NOMO-1 (cell line): ENCODE measurements at regions not wholly inside any gene's neighbourhood (a gene's known extent, or its start where the extent isn't known, plus 50 kb on each side); places are given as distances from the start of the nearest gene placed in this dataset.

Experiments used
- DNase-seq, 2 experiments: peaks; one replicate each; lab custom pipeline; 2025; ENCODE audit not compliant: unreplicated experiment in 2 of 2; lab: John Stamatoyannopoulos, UW

DNA sequence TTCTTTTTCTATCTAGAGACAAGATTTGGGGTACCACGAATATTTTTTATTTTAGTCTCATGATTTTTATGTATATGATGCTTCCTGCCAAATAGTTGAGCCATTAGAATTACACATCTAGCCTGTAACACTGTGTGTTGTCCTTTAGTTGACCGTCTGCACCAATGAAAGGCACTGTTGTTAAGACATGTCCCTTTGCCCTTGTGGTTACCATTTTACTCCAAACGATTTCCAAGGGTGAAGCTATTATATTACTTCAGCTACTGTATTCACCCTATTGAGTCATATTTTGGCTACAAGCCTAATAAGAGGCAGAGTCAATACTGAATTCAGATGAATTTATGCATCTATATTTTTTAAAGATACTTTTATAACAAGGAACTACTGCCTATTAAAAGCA is 207.6 kb downstream of the CETN3 start:
- no peak for DNase-seq

DNA sequence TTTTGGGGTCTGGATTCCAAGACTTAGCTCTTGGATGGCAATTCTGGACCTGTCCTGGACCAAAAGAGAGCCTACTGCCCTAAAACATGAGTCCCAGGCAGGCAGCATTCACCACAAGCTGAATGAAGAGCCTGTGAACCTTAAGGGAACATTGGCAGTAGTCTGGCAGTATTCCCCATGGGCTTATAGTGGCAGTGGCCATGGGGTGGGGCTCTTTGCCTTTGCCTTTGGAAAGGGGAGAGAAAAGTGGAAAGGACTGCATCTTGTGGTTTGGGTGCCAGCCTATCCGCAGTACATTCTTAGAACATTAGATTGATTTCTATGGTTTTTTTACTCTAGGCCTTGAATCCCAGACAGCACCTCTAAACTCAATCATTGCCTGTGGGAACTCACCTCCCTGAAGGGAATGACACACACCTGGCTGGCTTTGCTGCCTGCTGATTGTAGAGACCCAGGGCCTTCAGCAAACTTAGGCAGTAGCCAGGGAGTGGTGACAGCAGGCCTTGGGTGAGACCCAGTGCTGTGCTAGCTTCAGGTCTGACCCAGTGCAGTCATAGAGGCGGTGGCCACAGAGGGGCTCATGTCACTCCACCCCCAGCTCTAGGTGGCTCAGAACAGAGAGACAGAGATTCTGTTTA is 216.3 kb downstream of the CETN3 start:
- no peak for DNase-seq

DNA sequence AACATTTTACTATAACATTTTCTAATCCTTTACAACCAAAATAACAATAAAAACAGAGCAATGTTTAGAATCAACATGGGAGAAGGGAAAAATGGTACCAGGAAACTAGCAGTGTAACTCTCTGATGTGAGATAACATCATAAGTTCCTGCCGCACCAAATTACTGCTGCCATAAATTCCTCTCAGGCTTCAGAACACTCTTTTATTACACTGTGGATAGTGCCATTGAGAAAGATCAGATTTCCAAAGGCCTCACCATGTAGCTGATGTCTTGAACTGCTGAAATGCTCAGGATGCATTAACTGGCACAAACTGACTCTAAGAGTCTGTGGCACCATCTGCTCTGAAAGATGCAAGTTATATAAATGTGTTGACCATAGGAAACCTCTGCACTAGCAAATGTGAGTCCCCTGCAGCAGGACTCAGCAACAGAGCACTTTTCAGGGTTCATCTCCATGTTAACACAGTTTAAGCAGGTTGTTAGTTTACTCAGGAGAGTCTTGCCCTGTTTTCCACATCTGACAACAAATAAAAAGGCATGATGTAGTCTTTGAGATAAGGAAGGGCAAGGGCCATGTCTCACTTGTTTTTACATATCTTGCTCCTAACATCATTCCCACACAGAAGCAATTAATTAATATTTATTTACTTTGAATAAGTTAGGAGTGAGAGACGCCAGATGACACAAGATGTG is 218.1 kb downstream of the CETN3 start:
- DNase-seq = no peak

DNA sequence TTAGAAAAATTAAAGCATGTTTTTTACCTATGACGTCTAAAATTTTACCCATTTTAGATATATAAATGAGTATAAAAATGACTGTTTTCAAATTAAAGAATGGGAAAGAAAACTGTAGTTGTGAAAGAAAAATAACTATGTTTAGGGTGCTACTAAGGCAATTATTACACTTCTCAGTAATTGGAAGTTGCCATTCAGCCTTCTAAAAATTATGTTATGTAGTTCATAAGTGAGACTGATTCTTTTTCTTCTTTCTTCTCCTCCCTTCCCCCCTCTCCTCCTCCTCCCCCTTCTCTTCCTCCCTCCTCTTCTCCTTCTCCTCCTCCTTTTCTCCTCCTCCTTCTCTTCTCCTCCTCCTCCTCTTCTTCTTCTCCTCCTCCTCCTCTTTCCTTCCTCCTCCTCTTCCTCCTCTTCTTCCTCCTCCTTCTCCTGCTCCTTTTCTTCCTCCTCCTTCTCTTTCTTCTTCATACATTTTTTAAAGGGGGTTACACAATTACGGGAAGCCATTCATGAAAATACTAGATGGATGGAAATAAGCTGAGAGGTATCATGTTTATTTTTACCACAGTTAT is 223.6 kb downstream of the CETN3 start:
- DNase-seq = no peak

DNA sequence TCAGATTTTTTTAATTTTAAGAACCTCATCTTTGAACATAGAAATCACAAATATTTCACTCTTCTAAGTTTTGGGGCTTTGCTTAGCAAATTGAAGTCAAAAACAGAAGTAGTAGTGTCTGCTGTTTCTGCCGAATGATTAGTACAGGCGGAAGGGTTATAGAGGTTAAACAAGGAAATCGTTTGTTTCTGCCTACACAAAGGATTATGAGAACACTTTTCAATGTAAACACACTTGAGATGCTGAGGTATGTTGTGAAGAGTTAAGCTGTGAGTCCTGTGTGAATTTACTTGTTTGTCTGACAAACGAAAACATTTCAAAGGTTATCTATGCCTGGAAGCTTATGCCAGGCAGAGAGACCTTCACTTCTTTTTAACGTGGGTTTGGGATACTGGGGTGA is 224.8 kb downstream of the CETN3 start:
- no peak for DNase-seq

DNA sequence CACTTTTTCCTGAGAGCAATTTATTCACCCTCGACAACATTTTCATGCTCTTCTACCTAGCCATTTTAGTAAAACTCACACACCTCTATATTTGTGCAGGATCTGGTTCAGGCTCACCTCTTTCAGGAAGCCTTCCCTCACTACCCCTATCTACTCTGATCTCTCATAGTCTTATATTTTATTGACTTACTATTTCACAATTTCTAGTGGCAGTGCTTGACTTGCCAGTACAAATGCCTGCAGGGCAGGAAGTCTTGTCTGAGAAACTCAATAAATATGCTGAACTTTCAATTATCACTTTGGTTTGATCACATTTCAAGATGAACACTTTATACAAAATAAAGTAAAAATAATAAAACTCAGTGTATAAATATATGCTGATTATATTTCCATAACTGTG is 226.8 kb downstream of the CETN3 start:
- no peak for DNase-seq

DNA sequence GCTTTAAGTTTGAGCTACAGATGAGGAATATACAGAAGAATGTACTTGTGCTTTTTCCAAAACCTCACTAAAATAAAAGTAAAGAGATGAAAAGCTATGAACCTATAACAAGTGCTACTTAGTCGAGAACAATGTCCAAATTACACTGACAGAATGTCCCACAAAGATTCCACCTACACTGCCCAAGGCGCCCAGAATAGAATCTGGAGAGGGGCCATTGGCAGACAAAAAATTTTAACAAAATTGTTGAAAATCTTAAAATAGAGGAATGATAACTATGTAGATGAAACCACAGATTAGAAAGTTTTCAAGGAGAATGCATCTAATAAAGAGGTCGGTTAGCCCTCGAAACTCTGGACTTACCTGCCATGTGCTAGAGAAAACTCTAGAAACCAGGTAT is 235.3 kb downstream of the CETN3 start:
- DNase-seq = no peak

DNA sequence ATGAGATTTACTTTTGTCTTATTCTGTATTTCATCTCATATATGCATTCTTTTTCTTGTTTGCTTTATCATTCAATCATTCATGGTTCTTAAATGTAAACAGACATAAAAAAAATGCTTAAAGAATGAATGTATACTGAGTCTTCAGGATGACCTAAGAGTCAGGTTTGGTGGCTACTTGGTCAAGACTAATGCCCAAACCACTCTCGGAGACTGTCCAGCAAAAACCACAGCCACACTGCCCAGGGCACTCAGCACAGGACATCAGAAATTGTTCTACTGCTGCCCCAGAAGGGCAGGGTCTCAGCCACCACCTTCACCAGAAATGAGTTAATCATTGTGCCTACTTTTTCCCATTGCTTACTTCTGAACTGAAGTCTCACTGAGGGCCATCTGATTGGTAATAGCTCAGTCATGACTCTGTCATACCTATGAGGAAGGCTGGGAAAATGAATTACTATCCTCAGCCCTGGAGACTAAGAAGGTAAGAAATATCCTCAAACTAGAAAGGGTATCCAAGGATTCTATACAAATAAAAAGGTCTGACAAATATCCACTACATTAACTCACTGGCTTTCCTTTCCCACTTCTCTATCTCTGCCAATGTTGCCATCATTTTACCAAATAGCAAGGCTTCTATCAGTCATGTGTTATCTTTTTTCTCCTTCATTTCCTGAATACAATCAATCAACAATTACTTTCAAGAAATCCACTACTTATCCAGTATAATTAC is 236.1 kb downstream of the CETN3 start:
- DNase-seq = no peak

DNA sequence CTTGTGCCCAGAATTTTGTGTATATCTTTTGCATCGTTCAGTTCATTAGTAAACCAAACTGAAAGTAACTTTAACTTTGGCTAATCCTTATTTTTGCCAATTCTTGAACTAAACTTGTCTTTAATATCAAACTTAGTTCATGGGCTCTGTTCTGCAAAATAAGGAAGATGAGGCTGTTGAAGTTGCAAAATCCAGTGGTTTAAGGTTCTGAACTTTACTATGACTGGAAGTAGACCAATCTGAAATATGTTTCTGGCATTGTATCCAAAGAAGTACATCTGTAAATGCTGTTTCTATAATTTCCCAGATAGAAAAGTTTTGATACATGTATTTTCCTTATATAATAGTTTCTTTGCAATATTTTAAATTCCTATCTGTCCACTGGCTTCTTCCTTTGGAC is 238.1 kb downstream of the CETN3 start:
- peak in 1 of 2 experiments; percentile 25 for DNase-seq

DNA sequence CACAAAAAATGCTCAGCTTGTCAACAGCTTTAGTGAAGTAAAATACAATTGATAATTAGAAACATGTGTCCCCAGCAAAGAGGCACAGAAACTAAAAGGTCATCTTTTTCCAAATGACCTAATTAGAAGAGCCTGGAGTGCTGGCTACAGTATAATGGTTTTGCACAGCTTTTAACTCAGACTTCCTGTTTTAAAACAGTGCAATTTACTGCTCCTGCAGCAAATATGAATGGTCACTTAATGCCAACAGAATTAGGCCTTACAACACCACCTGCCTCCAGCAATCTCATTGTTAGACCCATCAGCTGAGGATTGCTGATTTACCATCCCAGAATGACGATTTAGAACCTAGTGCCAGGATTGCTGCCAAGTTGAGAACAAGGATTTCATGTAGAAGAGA is 239.3 kb downstream of the CETN3 start:
- DNase-seq = no peak

DNA sequence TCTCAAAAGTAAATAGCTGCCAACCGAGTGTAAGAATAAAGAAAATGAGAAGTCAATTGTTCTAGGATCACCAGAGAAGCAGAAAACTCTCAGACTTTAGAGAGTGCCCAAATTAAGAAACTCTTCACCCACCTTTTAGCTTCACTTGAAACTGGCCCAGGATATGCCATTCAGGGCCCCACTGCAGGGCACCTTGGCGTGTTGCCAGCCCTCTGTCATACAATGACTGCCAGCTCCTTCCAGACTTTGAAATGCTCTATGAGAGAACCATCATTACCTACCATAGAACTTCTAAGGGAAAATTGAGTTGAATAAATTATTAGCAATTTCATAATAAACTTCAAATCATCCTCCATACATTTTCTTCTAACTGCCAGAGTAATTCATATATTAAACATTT is 240.5 kb downstream of the CETN3 start:
- DNase-seq = no peak

DNA sequence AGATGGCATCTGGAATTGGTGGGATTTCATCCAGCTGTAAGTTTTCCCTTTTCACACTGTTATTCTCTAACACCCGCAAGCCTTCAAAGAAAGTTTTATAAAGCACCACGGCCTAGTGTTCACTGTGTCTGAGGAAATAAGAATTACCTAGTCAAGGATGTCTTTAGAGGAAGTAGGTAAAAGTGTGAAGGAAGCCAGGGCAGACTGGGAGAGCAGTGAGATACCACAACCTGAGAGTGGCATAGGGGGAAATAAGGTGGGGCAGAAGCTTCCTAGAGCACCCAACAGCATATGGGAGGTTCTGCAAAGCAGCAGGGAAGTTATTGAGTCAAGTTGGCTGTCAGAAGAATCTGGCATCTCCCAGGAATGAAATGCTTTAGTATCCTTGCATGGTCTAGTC is 241.2 kb downstream of the CETN3 start:
- no peak for DNase-seq

DNA sequence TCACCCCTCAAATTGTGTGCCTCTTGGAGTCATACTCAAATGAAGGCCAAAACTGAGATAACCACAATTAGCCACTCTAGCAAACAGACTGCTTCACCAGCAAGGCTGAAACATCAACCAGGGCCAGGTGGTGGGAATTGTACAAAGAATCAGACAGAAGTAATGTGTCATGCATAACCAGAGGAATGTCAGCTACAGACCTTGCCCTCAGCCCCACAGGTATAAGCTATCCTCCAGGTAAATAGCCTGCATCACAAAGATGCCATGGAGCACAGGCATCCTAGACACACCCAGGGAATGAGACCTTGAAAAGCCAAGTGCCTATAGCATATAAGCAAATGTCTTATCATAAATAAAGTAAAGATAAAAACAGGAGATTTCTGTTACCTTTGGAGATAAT is 242.7 kb downstream of the CETN3 start:
- no peak for DNase-seq

DNA sequence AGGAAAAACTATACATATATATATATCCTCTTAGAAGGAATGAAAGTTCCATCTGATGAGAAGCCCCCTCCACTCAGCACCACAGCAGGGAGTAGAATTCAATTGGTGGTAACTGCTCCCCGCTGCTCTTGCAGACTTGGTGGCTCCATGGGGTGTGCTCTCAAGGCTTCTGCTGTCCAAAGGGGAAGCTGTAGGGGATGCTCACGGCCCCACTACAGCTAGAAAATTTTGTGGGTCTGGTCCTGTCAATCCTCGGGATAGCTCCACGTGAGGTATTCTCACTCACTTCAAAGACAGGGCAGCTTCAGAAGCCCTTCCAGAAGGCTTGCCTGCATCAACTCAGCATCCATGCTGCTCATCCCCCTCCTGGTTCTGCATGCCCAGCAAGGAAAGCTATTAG is 247.2 kb downstream of the CETN3 start:
- DNase-seq = no peak

DNA sequence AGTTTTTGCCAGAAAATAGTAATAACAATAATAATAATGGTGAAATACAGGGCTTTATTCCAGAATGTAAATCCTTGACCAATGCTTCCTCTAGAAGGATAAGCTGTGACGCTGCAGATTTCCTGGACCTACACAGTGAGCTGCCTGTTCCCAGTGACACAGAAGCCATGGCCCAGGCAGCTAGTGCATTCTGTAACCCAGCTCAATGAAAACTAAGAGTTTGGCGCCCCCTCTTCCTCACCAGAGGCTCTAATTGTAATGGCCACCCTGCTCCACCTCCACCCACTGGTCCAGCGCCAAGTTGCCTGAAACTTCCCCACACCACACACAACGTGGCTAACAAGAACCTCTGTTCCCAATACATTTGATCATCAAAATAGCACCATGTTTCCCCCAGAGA is 248.1 kb downstream of the CETN3 start:
- DNase-seq = peak in 1 of 2 experiments; percentile 2

DNA sequence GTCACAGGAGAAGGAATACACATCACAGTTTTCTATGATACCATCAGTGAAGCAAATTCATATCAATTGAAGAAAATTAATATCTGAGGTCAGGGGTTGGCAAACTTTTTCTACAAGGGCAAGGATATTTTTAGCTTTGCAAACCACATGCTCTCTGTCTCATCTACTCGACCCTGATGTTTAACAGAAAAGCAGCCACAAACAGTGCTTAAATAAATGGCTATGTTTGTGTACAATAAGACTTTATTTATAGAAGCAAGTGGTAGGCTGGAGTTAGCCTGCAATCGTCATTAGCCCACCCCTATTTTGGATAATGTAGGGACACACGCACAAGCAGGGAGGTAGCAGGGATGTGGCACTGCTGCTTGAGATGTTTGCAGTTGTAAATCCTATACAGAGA is 251.4 kb downstream of the CETN3 start:
- no peak for DNase-seq

DNA sequence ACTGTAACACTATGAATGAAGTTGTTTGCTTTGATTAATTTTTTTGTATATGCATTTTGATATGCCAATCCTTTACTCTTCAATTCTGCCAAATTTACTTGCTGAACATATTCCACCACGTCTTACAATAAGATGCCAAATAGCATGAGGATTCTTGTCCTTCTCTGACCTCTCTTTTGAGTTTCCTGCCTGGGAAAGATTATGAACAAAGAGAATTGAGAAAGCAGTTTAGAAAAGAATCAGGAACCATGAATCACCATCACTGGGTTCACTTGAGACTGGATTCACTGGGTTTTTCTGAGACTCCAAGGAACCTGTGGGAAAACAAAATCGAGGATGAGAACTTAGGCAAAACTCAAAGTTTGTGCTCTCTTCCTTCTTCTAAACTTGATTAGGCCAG is 256.5 kb downstream of the CETN3 start:
- DNase-seq = no peak

DNA sequence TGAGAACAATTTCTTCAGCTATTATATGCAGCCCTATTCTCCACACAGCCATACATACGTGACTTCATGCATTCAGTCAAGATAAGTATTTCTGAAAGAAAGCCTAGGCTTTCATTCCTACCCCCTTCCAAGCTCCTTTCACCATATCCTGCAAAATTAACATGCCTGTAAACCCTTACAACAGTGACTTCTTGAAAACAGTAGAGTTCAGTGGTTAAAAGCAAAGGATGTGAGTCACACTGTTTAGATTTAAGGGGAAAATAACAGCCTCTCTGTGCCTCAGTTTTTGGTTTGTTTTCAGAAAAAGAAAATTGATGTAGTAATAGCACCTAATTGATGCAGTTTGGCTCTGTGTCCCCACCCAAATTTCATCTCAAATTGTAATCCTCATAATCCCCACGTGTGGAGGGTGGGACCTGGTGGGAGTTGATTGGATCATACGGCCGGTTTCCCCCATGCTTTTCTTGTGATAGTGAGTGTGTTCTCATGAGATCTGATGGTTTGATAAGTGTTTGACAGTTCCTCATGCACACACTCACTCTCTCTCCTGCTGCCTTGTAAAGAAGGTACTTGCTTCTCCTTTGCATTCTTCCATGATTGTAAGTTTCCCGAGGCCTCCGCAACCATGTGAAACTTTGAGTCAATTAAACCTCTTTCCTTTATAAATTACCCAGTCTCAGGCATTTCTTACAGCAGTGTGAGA is 264.8 kb downstream of the CETN3 start:
- no peak for DNase-seq

DNA sequence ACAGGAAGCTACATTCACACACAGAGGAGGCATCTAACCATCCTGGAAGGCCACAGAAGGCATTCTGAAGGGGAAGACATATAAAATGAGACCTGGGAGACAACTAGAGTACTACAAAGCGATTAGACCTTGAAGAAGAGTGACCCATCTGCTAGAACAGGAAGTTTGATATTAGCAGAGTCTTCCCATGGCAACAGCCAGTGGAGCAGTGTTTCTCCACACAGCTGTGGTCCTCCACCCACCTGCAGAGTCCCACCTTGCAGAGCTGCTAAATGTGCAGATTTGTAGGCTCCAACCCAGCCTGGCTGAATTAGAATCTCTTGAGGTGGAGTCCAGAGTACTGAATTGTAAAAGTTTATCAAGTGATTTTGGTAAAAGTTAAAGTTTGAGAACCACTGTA is 267.0 kb downstream of the CETN3 start:
- DNase-seq = no peak

DNA sequence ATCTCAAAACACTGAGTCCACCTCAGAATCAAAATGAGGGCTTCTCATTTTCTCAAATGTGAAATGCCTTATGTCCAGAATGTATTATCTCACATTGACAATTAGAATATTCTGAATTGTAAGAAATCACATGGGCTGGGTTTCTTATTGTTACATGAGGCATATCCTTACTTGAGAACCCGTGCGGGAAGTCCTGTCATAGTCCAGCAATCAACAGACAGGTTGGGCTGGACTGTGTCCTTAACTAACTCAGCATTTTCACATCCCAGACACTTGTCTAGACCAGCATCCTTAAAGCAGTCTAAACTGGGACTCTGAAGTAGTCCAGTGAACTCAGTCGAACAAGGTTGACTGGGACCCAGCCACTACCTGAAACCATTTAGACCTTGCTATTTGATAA is 267.6 kb downstream of the CETN3 start:
- DNase-seq = no peak

DNA sequence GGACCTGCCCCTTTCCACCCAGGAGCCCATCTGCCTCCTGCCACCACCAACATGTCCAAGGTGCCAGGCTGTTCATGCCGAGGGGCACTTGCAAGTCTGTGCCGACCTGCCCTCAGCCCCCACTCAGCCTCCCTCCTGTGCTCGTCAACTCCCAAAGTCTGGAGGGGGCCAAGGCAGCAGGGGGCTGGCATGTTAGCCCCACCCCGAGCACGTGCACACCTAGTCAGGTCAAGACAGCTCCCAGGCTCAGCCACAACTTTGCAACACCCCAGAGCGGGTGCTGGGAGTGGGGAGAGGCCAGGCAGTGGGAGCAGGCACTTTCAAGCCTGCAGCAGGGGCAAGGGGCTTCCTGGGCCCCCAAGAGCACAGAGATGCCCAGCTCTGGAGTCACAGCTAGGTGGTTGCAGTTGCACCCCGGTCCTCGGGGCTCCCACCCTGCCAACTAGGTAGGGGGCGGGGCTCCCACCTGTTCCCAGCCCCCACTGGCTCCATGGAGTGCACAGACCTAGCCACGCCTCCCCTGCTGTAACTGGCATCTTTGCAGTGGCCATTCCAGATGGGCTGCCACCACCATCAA is 272.5 kb downstream of the CETN3 start:
- no peak for DNase-seq
